Endothelial cell of hepatic sinusoid (primary cell): ENCODE measurements at regions not wholly inside any gene's neighbourhood (a gene's known extent, or its start where the extent isn't known, plus 50 kb on each side); places are given as distances from the start of the nearest gene placed in this dataset.

Experiments used
- in situ Hi-C: cut with HindIII; loops from 2 replicates; pipeline ENCODE4 v1.10.0; 2017; ENCODE audit warnings: low sequenced_read_pairs

DNA sequence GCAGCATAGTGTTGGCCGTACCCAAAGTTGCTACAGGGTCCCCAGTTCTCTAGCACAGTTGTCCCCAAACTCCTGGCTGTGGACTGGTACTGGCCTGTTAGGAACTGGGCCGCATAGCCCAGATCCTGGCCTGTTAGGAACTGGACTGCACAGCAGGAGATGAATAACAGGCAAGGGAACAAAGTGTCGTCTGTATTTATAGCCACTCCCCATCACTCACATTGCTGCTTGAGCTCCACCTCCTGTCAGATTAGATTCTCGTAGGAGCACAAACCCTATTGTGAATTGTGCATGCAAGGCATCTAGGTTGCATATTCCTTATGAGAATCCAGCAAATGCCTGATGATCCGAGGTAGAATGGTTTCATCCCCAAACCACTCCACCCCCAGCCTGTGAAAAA lies 604.0 kb upstream of the LMCD1 start:
- in situ Hi-C loops: no loop called here

- in situ Hi-C loops: no loop called here
Measured at GRCh38 chr3:7913283-7913682, 588.3 kb upstream of the LMCD1 start.

DNA sequence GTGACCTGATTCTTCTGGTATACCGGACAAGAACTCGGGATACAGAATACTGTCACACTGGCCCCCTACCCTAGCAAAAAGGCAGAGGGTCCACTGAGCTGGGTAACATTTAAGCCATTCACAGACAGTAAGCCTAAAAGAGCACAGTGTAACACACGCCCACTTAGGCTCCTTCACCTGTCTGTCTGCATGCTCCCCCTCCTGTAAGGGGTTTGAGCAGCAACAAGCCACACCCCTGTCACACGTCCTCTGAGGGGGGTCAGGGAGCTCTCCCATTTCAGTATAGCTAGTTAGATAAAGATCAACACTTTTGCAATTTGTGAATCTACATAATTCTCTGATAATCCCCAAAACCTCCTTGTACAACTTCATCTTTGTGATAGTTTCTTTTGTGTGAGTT lies 586.3 kb upstream of the LMCD1 start:
- in situ Hi-C loops: no loop called here

GRCh38 chr3:7917443-7918151 lies 584.0 kb upstream of the LMCD1 start:
- in situ Hi-C loops: no loop called here

DNA sequence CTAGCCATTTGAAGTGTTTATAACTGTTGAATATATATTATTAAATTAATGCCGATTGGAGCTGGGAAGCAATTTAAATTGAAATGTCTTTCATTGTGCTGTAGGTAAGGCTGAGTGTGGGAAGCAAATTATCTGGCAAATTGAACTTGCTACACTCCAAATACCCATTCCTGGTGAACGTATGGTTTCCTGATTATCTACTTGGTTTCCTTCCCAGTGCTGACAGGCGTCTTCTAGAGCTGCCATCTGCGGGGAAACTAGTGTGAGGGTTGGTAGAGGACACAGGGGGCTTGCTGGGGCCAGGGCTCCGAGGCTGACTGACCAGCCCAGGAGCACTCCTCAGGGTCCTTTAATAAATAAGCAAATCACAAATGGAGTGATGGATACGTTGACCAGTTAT lies 581.4 kb upstream of the LMCD1 start:
- in situ Hi-C loops: no loop called here

DNA sequence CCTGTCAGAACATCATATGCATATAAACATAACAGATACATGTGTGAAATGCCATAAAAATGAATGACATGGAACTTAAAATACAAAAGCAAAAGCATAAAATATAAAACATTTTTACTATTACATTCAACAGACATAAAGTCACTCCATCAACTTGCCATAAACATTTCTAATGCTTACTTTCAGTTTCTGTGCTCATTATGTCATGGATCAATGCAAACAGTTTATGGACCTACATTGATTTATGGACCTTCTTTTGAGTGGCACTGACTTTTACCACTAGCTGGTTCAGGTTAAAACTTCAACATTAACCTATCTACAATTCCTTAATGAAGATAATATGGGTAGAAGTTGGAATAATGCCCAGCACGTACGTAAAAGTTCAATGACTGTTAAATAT lies 577.4 kb upstream of the LMCD1 start:
- in situ Hi-C loops: no loop called here

DNA sequence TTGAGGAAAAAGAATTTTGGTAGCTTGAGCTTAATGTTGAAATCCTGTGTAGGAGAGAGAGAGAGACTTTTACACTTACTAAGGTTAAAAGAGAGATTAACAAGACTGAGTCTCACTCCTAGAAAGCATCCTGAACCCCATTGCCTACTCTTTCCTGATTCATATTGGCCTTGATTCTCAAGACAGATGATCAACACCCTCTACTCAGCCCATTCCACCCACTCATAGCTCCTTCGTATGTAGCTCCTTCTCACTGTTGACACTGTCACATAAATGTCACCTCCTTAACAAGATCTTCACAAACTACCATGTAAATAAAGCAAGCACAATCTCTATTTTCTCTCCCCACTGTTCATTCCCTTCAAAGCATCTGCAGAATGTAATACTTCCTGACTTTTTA lies 574.6 kb upstream of the LMCD1 start:
- in situ Hi-C loops: no loop called here

- in situ Hi-C loops: no loop called here
Measured at GRCh38 chr3:7927864-7928263, 573.8 kb upstream of the LMCD1 start.

DNA sequence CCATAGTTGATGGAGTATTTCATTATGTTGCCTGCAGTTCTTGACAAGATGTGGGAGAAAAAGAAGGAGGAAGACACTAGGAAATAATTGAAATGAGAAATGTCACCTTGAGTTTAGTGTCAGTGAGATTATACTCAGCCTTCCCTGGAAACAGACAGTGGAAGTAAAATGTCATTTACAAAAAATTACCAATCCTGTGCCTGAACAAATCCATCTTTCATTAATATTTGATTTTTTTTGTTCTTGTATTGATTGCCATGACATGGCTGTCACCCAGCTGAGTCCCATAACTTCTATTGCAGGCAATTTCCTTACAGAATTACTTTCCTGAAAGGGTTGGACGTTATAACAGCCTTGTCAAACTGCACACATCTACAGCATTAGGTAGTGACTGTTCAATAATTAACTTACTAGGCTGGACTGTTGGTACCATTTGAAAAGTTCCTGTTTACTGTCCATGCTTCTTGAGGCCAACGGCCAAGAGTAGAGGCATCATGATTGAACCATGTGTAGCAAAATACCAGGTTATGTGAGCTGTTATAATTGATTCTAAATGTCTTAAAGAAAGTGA lies 572.2 kb upstream of the LMCD1 start:
- in situ Hi-C loops: no loop called here

DNA sequence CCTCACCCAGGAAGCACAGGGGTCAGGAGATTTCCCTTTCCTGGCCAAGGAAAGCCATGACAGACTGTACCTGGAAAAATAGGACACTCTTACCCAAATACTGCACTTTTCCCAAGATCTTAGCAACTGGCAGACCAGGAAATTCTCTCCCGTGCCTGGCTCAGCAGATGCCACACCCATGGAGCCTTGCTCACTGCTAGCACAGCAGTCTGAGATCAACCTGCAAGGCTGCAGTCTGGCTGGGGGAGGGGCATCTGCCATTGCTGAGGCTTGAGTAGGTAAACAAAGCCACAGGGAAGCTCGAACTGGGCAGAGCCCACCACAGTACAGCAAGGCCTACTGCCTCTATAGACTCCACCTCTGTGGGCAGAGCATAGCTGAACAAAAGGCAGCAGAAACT lies 567.3 kb upstream of the LMCD1 start:
- in situ Hi-C loops: no loop called here

- in situ Hi-C loops: no loop called here
Measured at GRCh38 chr3:7947930-7948329, 553.7 kb upstream of the LMCD1 start.

GRCh38 chr3:7950890-7951289 lies 550.7 kb upstream of the LMCD1 start:
- in situ Hi-C loops: no loop called here

DNA sequence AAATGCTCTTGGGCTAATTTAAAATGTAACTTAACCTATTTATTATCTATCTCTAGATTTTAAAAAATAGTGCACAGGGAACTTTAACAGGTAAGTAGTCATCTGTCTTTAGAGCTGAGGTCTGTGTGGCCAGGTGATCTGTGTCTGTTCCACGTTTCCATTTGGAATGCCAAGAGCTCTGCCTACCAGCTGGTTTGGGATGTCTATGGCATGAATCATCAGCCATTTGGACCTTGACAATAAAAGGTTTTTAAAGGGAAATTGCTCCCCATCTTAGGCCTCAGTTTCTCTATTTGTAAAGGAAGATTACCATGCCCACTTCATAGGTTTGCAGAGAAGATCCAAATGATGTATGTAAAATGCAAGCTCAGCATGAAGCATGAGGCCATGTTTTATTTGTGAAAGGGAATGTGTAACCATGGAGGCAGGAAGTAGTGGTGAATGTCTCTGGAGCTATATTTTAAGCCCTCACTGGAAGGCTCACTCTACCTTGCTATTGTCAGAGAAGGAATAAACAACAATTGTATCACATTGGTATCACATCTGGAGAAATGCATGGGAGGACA lies 548.1 kb upstream of the LMCD1 start:
- in situ Hi-C loops: no loop called here

GRCh38 chr3:7957024-7957423 lies 544.6 kb upstream of the LMCD1 start:
- in situ Hi-C loops: no loop called here

DNA sequence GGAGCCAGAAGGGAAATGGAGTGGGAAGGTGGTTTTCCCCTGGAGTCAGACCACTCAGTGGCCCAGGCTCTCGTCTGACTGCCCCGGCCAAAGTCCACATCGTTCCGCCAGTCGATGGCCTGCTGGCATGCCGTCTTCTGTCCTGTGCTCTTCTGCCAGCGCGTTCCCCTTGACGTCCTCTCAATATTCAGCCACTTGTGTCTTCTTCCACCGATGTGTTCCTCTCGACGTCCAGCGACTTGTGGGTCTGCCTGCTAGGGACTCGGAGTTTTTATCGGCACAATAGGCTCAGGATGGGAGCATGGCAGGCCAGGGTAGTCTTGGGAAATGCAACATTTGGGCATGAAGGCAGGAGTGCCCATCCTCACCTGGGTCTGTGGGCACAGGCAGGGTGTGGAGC lies 542.5 kb upstream of the LMCD1 start:
- in situ Hi-C loops: no loop called here

GRCh38 chr3:7960601-7961000 lies 541.0 kb upstream of the LMCD1 start:
- in situ Hi-C loops: no loop called here

DNA sequence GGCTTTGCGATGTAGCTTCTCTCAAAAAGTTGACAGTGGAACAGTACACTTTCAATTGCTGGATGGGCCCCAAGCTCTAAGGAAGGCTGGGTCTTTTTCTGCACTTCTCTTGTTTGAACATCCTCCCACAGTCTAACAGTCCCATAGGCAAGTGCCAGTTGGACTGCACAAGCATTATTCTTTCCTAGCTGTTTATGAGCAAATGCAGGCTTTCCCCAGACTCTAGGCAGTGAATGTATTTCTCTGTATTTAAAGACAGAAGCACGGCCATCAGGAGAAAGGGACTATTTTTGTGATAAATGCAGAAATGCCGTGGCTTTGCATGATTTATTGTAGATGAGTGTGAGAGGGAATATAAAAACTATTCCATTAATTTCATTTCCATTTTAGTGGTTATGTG lies 539.3 kb upstream of the LMCD1 start:
- in situ Hi-C loops: no loop called here

DNA sequence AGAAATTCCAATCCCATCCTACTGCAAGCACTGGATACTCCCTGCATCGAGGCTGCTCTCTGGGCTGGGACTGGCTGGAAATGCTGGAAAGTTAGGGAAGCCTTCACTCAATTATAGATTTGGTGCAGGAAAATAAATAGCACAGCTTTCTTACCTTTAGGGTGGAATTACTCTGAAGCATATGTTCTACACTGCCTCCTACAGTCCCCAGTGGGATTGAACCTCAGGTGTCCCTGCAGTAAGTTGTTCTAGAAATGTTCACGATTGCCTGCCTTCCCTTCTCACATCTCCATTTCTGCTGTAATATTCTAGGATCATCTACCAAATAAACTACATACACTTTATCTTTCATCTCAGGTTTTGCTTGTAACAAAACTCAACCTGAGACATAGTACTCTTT lies 536.7 kb upstream of the LMCD1 start:
- in situ Hi-C loops: no loop called here

GRCh38 chr3:7973006-7973405 lies 528.6 kb upstream of the LMCD1 start:
- in situ Hi-C loops: no loop called here

- in situ Hi-C loops: no loop called here
Measured at GRCh38 chr3:7977245-7978086, 524.2 kb upstream of the LMCD1 start.

- in situ Hi-C loops: no loop called here
Measured at GRCh38 chr3:7978087-7978422, 523.6 kb upstream of the LMCD1 start.

GRCh38 chr3:7982126-7982525 lies 519.5 kb upstream of the LMCD1 start:
- in situ Hi-C loops: no loop called here
